ENCODE measurements at regions not wholly inside any gene's neighbourhood (a gene's known extent, or its start where the extent isn't known, plus 50 kb on each side); places are given as distances from the start of the nearest gene placed in this dataset.

DNA sequence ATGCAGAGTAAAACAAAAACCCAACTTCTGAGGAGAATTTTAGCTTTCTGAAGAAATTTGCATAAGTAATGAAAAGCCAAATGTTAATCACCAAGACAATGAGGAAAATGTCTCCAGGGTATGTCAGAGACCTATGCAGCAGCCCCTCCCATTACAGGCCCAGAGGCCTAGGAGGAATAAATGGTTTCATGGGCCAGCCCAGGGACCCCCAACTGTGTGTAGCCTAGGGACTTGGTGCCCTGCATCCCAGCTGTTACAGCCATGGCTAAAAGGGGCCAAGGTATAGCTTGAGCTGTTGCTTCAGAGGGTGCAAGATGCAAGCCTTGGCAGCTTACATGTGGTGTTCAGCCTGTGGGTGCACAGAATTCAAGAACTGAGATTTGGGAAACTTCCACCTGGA is 1256.9 kb upstream of the PIK3C3 start:
- H3K9me3 ChIP-seq (ENCODE audit: control insufficient read depth, low read length): peaks cover 15% of the 10 kb centered on the region
- no peaks in the 10 kb centered on the region for H3K27me3 Mint-ChIP-seq (ENCODE audit: insufficient read depth)
- H3K36me3 ChIP-seq (ENCODE audit: control insufficient read depth, insufficient read depth, low read length): no peaks in the 10 kb centered on the region
- no peak overlapping the region for H3K27ac ChIP-seq (ENCODE audit: low read depth, low read length)
- H3K36me3 Mint-ChIP-seq (ENCODE audit: low read depth): peaks cover 2% of the 10 kb centered on the region
- H3K9ac ChIP-seq (ENCODE audit: extremely low read depth, low read length, poor library complexity, severe bottlenecking): no peak overlapping the region
- H3K27me3 ChIP-seq (ENCODE audit: control insufficient read depth, insufficient read depth, low read length, poor library complexity, severe bottlenecking): no peaks in the 10 kb centered on the region
- no peaks in the 10 kb centered on the region for H3K4me1 ChIP-seq (ENCODE audit: control insufficient read depth, insufficient read depth, low read length)
- peaks cover 29% of the 10 kb centered on the region for H3K9me3 Mint-ChIP-seq
- H3K4me3 ChIP-seq (ENCODE audit: low read length): no peak overlapping the region
- no peak for DNase-seq
- H3K4me1 Mint-ChIP-seq: no peaks in the 10 kb centered on the region
- H3K27ac Mint-ChIP-seq: no peak overlapping the region
- no peak overlapping the region for H3K4me3 Mint-ChIP-seq
- TF ChIP-seq, protein P1, sequence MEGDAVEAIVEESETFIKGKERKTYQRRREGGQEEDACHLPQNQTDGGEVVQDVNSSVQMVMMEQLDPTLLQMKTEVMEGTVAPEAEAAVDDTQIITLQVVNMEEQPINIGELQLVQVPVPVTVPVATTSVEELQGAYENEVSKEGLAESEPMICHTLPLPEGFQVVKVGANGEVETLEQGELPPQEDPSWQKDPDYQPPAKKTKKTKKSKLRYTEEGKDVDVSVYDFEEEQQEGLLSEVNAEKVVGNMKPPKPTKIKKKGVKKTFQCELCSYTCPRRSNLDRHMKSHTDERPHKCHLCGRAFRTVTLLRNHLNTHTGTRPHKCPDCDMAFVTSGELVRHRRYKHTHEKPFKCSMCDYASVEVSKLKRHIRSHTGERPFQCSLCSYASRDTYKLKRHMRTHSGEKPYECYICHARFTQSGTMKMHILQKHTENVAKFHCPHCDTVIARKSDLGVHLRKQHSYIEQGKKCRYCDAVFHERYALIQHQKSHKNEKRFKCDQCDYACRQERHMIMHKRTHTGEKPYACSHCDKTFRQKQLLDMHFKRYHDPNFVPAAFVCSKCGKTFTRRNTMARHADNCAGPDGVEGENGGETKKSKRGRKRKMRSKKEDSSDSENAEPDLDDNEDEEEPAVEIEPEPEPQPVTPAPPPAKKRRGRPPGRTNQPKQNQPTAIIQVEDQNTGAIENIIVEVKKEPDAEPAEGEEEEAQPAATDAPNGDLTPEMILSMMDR (conservative IDR thresholded peaks at IDR 0.05): no peak

DNA sequence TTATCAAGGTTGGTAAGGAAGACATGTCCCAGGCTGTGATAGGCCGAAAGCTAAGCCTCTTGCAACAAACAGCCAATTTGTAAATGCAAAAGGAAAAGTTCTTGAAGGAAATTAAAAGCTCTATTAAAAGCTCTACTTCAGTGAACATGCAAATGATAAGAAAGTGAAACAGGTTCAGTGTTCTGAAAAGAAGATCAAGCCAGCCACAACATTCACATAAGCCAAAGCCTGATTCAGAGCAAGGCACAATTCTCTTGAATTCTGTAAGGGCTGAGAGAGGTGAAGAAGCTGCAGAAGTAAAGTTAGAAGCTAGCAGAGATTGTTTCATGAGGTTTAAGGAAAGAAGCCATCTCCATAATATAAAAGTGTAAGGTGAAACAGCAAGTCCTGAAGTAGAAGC is 1259.5 kb upstream of the PIK3C3 start:
- no peak for DNase-seq
- no peaks in the 10 kb centered on the region for H3K27me3 ChIP-seq (ENCODE audit: control insufficient read depth, insufficient read depth, low read length, poor library complexity, severe bottlenecking)
- Mint-ChIP-seq H3K27me3 (ENCODE audit: insufficient read depth) (no peaks in the 10 kb centered on the region), H3K4me3 (no peak overlapping the region), H3K36me3 (ENCODE audit: low read depth) (peaks cover 2% of the 10 kb centered on the region), H3K27ac (no peak overlapping the region), H3K4me1 (no peaks in the 10 kb centered on the region), H3K9me3 (peaks cover 24% of the 10 kb centered on the region)
- no peak overlapping the region for H3K9ac ChIP-seq (ENCODE audit: extremely low read depth, low read length, poor library complexity, severe bottlenecking)
- no peaks in the 10 kb centered on the region for H3K4me1 ChIP-seq (ENCODE audit: control insufficient read depth, insufficient read depth, low read length)
- WGBS, 2 experiments (ENCODE audit: insufficient coverage in 1 of 2, insufficient read length in 1 of 2): 92% methylated on average over 1 of the region's 1 CpG; no CpG with 5 or more reads in 1 of the 2 experiments
- no peak overlapping the region for H3K4me3 ChIP-seq (ENCODE audit: low read length)
- TF ChIP-seq, protein P1 (conservative IDR thresholded peaks at IDR 0.05): no peak
- no peak overlapping the region for H3K27ac ChIP-seq (ENCODE audit: low read depth, low read length)
- H3K36me3 ChIP-seq (ENCODE audit: control insufficient read depth, insufficient read depth, low read length): no peaks in the 10 kb centered on the region
- peaks cover 15% of the 10 kb centered on the region for H3K9me3 ChIP-seq (ENCODE audit: control insufficient read depth, low read length)

DNA sequence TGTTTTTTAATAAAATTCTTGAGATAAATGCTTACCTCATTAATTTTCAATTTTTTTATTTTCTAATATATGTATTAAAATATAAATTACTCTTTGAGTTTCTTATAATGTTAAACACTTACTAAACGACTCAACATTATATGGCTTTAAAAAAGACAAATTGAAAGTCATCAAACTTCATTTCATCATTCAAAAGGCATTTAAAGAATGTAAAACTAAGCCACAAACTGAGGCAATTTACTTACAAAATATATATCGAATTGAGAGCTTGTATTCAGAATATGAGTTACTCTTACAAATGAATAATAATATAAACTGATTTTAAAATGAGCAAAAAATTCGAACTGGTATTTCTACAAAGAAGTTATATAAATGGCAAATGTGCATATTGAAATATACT is 1262.2 kb upstream of the PIK3C3 start:
- Mint-ChIP-seq H3K9me3 (peaks cover 5% of the 10 kb centered on the region), H3K4me3 (no peak overlapping the region), H3K4me1 (no peaks in the 10 kb centered on the region), H3K27ac (no peak overlapping the region), H3K36me3 (ENCODE audit: low read depth) (no peaks in the 10 kb centered on the region), H3K27me3 (ENCODE audit: insufficient read depth) (no peaks in the 10 kb centered on the region)
- no peaks in the 10 kb centered on the region for H3K27me3 ChIP-seq (ENCODE audit: control insufficient read depth, insufficient read depth, low read length, poor library complexity, severe bottlenecking)
- peaks cover 4% of the 10 kb centered on the region for H3K9me3 ChIP-seq (ENCODE audit: control insufficient read depth, low read length)
- no peak overlapping the region for H3K9ac ChIP-seq (ENCODE audit: extremely low read depth, low read length, poor library complexity, severe bottlenecking)
- H3K27ac ChIP-seq (ENCODE audit: low read depth, low read length): no peak overlapping the region
- H3K36me3 ChIP-seq (ENCODE audit: control insufficient read depth, insufficient read depth, low read length): no peaks in the 10 kb centered on the region
- WGBS, 2 experiments (ENCODE audit: insufficient coverage in 1 of 2, insufficient read length in 1 of 2): 93% methylated on average over 3 of the region's 3 CpGs; no CpG with 5 or more reads in 1 of the 2 experiments
- H3K4me3 ChIP-seq (ENCODE audit: low read length): no peak overlapping the region
- DNase-seq: no peak
- TF ChIP-seq, protein P1 (conservative IDR thresholded peaks at IDR 0.05): no peak
- no peaks in the 10 kb centered on the region for H3K4me1 ChIP-seq (ENCODE audit: control insufficient read depth, insufficient read depth, low read length)

Measured in endodermal cell (in vitro differentiated cells).